GM19239 (cell line): ENCODE measurements at regions not wholly inside any gene's neighbourhood (a gene's known extent, or its start where the extent isn't known, plus 50 kb on each side); places are given as distances from the start of the nearest gene placed in this dataset.
"Not testable (repeated sequence)": the region's sequence is repeated elsewhere in the genome, so short reads cannot be mapped to it uniquely, and the experiment has no call there.

Experiments
- DNase-seq: peaks from one replicate; pipeline ENCODE4 v3.0.0; 2011; ENCODE audit warnings: low spot score; ENCODE audit not compliant: insufficient read length
- FAIRE-seq: peaks from 2 replicates; lab custom pipeline; 2011; peaks lifted over from hg19 to GRCh38; lab: Jason Lieb, UNC

DNA sequence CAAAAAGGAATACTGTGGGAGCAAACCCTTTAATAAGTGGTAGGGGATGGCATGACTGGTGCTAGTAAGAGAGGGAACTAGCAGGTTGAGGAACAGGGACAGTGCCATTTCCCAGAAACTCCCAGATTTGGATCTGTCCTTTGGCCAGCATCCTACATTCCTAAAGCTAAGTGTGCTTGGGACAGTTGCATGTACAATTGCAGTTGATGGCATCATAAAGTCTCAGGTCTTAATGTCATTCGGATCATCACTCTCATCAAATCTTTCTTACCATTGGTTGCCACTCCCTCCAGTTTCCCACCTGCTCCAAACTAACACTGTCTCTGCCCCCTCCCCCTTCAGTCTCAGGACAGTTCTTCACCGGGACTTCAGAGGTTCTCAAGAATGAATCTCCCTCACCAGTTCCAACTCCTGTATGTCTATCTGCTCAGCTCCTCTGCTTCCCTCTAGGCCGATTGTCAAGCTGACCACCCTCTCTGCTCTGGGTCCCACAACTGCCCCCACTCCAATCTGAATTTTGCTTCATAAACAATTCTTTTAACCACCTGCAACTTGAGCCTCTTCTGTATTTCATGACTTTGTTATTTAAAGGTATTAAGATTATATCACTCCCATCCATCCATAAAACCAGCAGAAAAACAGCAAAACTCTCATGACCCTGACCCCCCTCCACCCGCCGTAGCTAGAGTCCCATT lies 260.8 kb downstream of the CGGBP1 start:
- DNase-seq = no peak

DNA sequence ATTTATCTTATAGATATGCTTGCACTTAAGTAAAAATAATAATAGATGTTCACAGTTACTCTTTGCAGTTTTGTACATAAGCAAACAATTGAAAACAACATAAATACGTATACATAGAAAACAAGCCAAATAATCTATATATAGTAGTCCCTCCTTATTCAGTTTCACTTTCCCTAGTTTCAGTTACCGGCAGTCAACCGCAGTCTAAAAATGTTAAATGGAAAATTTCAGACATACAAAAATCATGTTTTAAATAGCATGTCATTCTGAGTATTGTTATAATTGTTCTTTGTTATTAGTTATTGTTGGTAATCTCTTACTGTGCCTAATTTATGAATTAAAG lies 262.0 kb downstream of the CGGBP1 start:
- FAIRE-seq (no peak), DNase-seq (no peak)

More for the DNA sequence above, 260.8 kb downstream of the CGGBP1 start:
- no peak for FAIRE-seq

DNA sequence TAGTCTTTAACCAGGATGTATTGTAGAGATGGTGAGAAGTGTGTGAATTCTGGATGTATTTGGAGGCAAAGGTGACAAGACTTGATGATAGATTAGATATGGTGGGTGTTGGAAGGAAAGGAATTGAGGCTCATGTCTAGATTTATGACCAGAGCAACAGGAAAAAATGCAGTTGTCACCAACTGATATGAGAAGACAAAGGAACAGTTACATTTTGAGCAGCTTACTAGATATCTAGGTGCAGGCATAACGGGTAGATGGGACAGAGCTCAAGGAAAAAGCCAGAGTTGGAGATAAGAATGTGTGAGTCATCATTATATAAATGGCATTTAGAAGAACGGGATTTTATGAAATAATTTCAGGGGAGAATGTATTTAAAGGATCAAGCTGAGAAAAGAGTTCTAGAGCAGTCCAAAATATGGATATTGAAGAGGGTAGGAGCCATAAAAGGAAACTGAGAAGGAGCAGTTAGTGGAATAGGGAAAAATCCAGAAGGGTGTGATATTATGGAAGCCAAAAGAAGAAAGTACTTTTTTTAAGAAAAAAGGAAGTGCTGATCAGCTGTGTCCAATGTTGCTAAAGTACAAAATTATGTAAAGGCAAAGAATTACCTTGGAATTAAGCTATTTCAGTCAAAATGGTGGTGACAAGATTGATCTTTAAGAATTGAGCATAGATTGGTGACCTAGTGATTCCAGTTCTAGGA lies 262.5 kb downstream of the CGGBP1 start:
- no peak for FAIRE-seq
- no peak for DNase-seq

DNA sequence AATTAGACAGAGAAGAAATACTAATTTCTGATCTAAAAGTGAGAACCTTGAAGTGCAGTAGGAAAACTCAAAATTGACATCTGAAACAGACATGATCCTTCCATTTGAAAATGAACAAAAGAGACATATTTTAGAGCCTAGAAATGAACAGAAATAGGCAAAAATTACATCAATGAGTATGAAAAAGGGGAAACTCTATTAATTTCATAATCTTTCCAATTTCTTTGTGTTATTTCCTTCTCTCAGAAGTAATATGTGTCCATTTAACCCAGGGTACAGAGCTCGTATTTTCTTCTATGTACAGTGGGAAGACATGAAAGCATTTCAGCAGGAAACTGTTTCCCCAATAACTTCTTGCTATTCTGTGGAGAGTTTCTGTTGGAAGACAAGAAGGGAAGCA lies 263.1 kb downstream of the CGGBP1 start:
- FAIRE-seq = no peak
- no peak for DNase-seq

DNA sequence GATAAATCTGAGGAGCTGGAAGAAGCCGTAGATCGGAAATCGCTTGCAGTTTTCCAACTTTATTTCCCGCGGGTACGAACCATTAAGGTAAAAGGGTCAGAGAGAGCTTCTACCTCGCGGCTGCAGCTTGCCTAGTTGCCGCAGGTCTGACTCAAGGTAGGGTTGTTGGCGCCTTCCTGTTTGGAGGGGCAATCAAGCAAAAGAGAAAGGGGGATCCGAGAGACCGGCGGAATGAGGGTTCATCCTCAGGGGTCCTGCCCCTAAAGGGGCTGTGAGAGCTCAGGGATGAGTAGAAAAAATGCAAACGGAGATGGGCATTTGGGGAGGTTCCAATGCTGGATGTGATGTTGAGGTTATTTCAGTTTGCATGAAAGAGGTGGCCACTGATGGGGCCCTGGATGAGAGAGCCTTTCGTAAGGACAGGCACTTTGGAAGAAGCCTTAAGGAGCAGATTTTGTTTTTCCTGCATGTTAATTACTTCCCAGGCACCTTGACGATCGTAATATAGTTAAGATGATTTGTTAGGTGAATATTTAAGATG lies 265.4 kb downstream of the CGGBP1 start:
- DNase-seq (no peak), FAIRE-seq (no peak)

DNA sequence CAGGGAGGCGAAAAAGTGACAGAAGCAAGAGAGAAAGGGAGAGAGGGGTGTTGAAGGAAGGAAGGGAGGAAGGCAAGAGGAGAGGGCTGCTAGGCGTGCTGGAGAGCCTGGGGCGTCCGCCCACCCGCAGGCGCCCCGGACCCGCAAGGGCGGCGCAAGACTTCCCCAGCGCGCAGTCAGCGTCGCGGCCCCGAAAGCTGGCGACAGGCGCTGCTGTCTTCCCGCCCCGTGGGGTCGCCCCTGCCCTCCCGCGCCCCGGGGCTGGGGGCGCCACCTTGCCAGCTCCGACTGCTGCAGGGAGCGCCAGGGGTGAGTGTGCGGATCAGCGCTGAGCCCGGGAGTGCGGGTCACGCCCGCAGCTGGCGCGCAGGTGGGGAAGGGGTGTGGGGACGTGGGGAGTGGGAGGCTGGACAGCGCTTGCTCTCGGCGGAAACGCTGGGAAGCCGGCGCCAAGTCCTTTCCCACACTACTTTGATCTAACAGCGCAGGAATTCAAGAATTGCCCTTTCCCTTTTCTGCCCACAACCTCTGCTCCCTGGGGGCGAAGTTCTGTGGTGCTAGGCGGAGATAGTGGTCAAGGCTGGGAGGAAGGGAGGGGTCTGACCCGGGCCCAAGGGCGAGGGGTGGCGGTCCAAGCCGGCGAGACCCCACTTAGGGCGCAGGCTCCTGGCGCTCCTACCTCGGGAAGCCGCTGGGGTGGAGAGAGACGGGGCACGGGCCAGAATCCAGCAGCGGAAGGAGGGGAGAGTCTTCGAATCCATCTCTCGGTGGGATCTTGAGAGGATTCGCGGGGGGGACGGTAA lies 266.1 kb downstream of the CGGBP1 start, which contains the start of gene HTR1F:
HTR1F (plus strand) TSS at position 173 of the 803 bp plus-strand sequence.
- DNase-seq = no peak
- FAIRE-seq = no peak

DNA sequence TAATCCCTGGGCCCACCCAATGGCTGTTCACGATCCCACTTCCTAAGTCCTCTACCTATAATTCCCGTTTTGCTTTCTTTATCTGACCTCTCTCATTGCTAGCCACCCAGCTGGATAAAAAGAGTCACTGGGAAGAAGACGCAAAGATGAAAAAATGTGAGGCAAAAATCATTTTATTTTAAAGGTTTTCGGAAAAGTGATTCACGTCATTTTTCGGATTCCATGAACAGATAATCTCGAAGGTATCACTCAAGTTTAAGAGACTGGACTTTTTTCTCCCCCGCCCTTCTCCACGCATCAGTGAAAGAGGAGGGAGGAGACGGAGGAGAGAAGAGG lies 266.6 kb downstream of the CGGBP1 start:
- DNase-seq = no peak
- no peak for FAIRE-seq

DNA sequence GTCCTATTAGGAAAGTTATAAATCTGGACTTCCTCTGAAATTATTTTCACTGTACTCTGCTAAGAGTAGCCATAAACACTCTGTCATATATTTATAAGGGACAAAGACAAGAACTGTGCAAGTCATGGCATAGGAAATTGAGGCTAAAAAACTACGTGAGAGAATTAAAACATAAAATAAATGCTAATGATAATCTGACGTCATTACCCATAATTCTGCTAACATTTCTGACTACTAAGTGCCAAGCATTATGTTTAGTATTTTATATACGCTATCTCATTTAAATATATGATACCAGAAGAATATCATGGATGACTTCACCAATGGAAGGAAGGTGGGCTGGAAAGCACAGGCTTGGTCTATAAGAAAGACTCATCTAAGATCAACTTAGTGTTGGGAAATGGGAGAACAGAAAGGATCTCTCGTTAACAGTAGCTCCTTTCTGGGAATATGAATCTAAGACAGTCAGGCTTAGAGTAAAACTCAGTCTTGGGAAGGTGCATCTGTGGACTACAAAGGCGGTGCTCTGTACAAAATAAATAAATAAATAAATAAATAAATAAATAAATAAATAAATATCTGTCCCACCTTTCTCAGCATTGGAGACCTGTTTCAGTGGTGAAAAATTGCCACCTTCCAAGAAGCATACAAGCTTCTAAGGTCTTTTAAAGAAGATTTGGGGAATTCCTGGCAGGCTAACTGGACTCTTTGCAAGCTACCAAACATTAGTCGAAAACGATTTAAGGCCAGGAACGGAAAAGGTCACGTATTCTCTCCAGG lies 267.4 kb downstream of the CGGBP1 start:
- FAIRE-seq = no peak
- no peak for DNase-seq

DNA sequence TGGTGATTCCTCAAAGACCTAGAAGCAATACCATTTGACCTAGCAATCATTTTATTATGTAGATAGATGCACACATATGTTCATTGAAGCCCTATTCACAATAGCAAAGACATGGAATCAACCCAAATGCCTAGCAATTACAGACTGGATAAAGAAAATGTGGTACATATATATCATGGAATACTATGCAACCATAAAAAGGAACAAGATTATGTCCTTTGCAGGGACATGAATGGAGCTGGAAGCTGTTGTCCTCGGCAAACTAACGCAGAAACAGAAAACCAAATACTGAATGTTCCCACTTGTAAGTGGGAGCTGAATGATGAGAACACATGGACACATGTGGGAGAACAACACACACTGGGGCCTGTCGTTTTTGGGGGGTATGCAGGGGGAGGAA lies 269.8 kb downstream of the CGGBP1 start:
- not testable (repeated sequence) for DNase-seq, FAIRE-seq

DNA sequence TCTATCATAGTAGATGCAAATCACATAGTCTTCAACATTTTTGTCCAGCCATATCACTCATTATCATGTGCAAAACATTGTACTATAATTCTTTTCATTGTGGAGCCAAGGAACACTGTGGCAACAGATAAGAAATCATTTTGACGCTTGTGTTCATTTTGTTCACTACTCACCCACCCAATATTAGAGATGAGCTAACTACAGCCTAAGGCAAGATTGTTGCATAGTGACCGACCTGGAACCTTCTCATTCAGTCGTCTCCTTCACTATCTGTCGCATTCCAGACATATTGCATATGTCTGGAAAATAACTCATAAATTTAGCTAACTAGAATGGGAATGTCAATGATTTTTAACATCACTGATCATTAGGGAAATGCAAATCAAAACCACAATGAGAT lies 270.3 kb downstream of the CGGBP1 start:
- DNase-seq = no peak
- FAIRE-seq = no peak

DNA sequence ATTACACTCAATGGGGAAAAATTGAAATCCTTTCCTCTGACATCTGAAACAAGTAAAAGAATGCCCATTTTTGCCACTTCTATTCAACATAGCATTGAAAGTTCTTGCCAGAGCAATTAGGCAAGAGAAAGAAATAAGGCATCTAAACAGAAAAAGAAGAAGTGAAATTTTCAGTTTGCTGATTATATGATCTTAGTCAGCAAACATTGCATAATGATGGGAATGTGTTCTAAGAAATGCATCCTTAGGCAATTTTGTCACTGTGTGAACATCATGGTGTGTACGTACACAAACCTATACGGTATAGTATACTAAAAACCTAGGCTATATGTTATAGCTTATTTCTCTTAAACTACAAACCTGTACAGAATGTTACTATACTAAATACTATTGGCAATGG lies 278.0 kb downstream of the CGGBP1 start:
- no peak for DNase-seq
- FAIRE-seq = no peak

DNA sequence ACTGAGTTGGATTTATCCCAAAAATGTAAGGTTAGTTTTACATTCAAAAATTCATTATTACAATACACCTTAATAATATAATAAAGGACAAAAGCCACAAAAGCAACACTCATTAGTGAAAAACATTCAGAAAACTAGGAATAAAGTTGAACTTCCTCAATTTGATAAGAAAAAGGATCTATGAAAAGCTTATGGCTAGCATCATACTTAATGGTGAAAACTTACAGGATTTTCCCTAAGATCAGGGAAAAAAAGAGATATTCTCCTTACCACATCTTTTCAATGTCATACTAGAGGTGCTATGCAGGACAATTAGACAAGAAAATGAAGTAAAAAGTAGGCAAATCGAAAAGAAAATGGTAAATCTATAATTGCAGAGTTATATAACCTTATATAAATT lies 279.9 kb downstream of the CGGBP1 start:
- no peak for FAIRE-seq
- no peak for DNase-seq

DNA sequence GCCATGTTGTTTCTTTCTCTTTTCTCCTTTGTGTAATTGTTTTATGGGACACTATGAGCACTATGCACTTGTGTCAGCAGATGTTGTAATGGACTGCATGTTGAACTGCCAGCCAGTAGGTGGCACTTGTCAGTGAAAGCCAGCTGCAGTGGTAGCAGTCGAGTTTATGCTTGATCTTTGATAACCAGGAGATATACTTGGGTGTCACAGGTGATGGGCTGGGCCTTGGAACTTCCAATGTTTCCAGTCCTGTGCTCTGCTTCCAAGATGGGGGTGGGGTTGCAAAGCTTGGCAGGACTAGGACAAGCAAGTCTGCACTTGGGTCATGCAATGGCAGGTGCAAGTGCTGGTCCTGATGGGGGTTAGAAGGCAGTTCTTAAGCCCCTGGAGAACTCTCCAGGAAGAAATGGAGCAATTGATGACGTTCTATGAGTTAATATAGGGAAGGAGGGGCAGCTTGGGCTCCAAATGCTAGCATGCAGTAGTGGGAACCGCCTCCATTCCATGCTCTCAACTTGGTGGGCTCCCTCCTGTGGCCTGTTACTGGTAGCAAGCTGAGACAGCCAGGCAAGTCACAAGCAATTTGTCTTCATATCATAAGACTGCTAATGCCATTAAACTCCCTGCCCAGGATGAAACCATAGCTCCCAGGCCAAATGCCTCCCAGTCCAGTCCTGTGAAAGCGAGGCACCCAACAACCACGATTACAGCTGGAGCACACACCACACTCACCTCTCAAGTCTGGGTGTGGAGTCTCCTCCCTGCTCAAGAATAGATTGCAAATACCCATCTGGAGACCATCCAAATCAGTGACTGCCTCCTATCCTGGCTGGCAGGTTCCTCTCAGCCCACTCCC lies 287.2 kb downstream of the CGGBP1 start:
- DNase-seq (peak; percentile 9), FAIRE-seq (peak; percentile 82)

DNA sequence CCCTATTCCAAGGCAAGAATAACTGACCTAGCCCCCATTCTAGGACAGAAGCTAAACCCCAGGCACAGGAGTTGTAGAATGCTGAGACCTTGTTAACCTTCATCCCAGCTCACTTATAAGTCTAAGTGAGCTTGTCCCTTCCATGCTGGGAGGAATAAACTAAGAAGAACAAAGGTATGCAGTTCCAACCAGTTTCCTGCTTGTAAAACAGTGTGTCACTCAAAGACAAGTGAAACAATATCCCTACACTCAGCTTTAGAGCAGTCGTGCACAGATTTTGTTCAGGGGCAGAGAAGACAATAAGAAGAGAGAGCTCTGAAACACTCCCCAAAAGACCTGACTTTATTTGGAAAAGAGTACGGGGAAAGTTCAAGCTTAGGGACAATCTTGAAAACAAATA lies 292.1 kb downstream of the CGGBP1 start:
- FAIRE-seq (no peak), DNase-seq (no peak)

DNA sequence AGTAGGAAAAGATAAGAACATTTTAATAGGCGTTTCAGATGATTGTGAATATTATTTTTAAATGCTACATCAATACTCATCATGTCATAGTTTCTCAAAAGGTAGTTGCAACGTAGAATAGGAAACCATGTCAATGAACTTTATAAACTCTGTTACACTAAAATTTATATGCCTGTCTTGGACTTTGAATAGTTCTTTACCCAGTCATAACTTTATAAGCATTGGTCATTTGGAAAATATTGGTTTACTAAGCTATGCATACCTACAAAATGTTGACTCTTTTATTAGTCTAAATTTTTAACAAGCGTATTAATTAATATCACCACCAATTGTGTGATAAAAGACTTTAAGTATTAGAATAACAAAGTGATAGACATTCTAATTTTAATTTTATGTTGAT lies 293.5 kb downstream of the CGGBP1 start:
- DNase-seq = no peak
- no peak for FAIRE-seq

DNA sequence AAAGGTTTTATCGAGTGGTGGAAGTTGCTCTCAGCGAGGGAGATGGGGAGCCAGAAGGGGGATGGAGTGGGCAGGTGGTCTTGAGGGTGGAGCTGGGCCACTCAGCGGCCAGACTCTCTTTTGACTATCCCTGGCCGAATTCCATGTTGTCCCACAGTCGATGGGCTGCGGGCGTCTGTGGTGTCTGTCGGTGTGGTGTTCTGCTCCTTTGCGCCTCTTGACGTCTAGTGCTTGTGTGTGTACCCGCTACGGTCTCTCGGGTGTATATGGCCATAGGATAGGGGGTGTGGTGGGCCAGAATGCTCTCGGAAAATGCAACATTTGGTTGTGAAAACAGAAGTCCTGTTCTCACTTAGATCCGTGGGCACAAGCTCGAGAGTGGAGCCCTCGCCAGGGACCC lies 297.0 kb downstream of the CGGBP1 start:
- FAIRE-seq = no peak

DNA sequence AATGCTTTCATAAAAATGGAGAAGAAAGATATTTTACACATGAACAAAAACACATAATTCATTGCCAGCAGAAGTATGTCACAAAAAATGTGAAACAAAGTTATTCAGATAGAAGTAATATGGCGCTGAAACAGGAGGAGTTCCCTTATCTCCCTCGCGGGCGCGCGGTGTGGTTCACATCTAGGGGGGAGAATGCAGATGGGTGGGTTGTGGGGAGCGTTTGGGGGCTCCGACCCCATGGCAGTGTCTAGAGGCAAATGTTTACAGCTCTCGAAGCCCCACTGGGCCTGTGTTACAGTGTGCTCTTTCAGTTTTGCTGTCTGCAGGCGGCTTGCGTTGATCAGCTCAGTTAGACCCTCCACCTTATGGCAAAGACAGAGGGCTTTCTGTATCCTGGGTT lies 297.5 kb downstream of the CGGBP1 start:
- no peak for FAIRE-seq
- DNase-seq = no peak

More for the DNA sequence above, 297.0 kb downstream of the CGGBP1 start:
- DNase-seq = no peak

DNA sequence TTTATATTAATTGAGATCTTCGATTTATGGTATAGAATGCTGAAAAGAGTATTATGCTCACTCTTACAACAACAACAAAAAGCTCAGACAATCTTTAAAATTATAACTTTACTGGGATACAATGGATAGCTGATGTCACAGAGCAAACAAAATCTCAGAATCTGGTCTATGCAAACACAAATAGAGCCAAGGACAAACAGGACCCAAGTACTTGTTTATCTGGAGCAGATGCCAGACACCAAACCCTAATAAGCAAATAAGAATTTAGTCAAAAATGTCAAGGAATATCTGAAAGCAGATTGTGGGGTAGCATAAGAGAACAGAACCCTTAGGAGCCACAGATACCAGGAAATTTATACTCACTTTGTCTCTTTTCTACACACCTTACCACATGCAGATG lies 302.2 kb downstream of the CGGBP1 start:
- no peak for DNase-seq
- no peak for FAIRE-seq

DNA sequence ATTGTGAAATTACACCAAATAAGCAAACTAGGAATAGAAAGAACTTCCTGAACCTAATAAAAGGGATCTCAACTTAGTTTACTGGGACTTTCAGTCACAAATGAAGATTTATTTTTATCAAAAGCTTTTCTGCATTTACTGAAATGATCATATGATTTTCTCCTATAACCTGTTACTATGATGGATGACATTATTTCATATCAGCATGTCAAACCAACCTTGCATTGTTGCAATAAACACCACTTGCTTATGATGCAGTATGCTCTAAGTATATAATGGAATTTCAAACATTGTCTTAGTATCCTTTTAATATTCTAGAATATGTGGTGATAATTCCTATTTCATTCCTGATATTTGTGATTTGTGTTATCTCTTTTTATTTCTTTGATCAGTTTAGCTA lies 303.0 kb downstream of the CGGBP1 start:
- no peak for FAIRE-seq
- no peak for DNase-seq
